ENCODE measurements at regions not wholly inside any gene's neighbourhood (a gene's known extent, or its start where the extent isn't known, plus 50 kb on each side); places are given as distances from the start of the nearest gene placed in this dataset.

GRCh38 chr1:117691942-117692341 lies 86.1 kb downstream of the TENT5C start:
- H4K20me1 ChIP-seq (replicated peaks; ENCODE audit: insufficient read depth): no peaks in the 10 kb centered on the region
- H3K27ac ChIP-seq (ENCODE audit: low read depth): no peak overlapping the region
- Mint-ChIP-seq H3K4me1 (peaks cover 4% of the 10 kb centered on the region; the same call in 2 of the 3 replicates), H3K9me3 (no peaks in the 10 kb centered on the region), H3K36me3 (ENCODE audit: low read depth) (no peaks in the 10 kb centered on the region), H3K27ac (no peak overlapping the region), H3K27me3 (ENCODE audit: insufficient read depth, low read depth, poor library complexity) (no peaks in the 10 kb centered on the region), H3K4me3 (no peak overlapping the region)
- H3K79me2 ChIP-seq (replicated peaks; ENCODE audit: insufficient read depth): no peaks in the 10 kb centered on the region
- no peak for ATAC-seq
- no peaks in the 10 kb centered on the region for H3K27me3 ChIP-seq (ENCODE audit: insufficient read depth)
- H3K9me2 ChIP-seq (ENCODE audit: insufficient read depth): no peaks in the 10 kb centered on the region
- H3K4me1 ChIP-seq (ENCODE audit: insufficient read depth): peaks cover 4% of the 10 kb centered on the region; the same call in 1 of the 2 replicates
- H3K36me3 ChIP-seq (ENCODE audit: insufficient read depth): no peaks in the 10 kb centered on the region
- no peaks in the 10 kb centered on the region for H3F3A ChIP-seq (replicated peaks; ENCODE audit: low read depth)
- no peak overlapping the region for H3K4me3 ChIP-seq
- H3K4me2 ChIP-seq: no peak overlapping the region
- H2AFZ ChIP-seq: no peak overlapping the region
- no peak for DNase-seq (ENCODE audit: low spot score)
- TF ChIP-seq ZNF331 (CRISPR knock-in tag; IDR thresholded peaks at IDR 0.05; ENCODE audit: low read depth) (no peak), NANOG (IDR thresholded peaks at IDR 0.05; ENCODE audit: borderline replicate concordance) (no peak), EZH2 (IDR thresholded peaks at IDR 0.05; ENCODE audit: low read depth, unreplicated experiment) (no peak), CREB1 (CRISPR knock-in tag; IDR thresholded peaks at IDR 0.05; ENCODE audit: low read depth) (no peak), ETS1 (IDR thresholded peaks at IDR 0.05) (no peak)

- Mint-ChIP-seq H3K4me3 (no peak overlapping the region), H3K36me3 (ENCODE audit: low read depth) (no peaks in the 10 kb centered on the region), H3K9me3 (no peaks in the 10 kb centered on the region), H3K27me3 (ENCODE audit: insufficient read depth, low read depth, poor library complexity) (no peaks in the 10 kb centered on the region), H3K27ac (no peak overlapping the region), H3K4me1 (peaks cover 4% of the 10 kb centered on the region; the same call in 2 of the 3 replicates)
- no peaks in the 10 kb centered on the region for H3K27me3 ChIP-seq (ENCODE audit: insufficient read depth)
- H4K20me1 ChIP-seq (replicated peaks; ENCODE audit: insufficient read depth): no peaks in the 10 kb centered on the region
- no peaks in the 10 kb centered on the region for H3K79me2 ChIP-seq (replicated peaks; ENCODE audit: insufficient read depth)
- TF ChIP-seq CTCF (conservative IDR thresholded peaks at IDR 0.05; ENCODE audit: low read depth in 2 of 2) (no peak), ZNF331 (CRISPR knock-in tag; IDR thresholded peaks at IDR 0.05; ENCODE audit: low read depth) (no peak), ZNF462 (CRISPR knock-in tag; IDR thresholded peaks at IDR 0.05) (no peak), POLR2AphosphoS5 (IDR thresholded peaks at IDR 0.05; ENCODE audit: low read depth) (no peak), ZNF114 (CRISPR knock-in tag; IDR thresholded peaks at IDR 0.05) (no peak), EZH2 (IDR thresholded peaks at IDR 0.05; ENCODE audit: low read depth, unreplicated experiment) (no peak), REST (IDR thresholded peaks at IDR 0.05; ENCODE audit: unreplicated experiment) (no peak)
- no peak for ATAC-seq
- H3K27ac ChIP-seq (ENCODE audit: low read depth): no peak overlapping the region
- H2AFZ ChIP-seq: no peak overlapping the region
- no peaks in the 10 kb centered on the region for H3K9me2 ChIP-seq (ENCODE audit: insufficient read depth)
- no peak overlapping the region for H3K4me2 ChIP-seq
- peaks cover 4% of the 10 kb centered on the region; the same call in 1 of the 2 replicates for H3K4me1 ChIP-seq (ENCODE audit: insufficient read depth)
- no peaks in the 10 kb centered on the region for H3K36me3 ChIP-seq (ENCODE audit: insufficient read depth)
- H3F3A ChIP-seq (replicated peaks; ENCODE audit: low read depth): no peaks in the 10 kb centered on the region
- DNase-seq (ENCODE audit: low spot score): no peak
- H3K4me3 ChIP-seq: no peak overlapping the region
These were observed 88.7 kb downstream of the TENT5C start for GRCh38 chr1:117694543-117694942.

All from GM23338 (cell line).